Epithelial cell of prostate (primary cell): ENCODE measurements at regions not wholly inside any gene's neighbourhood (a gene's known extent, or its start where the extent isn't known, plus 50 kb on each side); places are given as distances from the start of the nearest gene placed in this dataset.

Source experiments
- DNase-seq: peaks from one replicate; pipeline ENCODE4 v3.0.0-alpha.2; 2011; ENCODE audit warnings: low read depth, low spot score
- H3K27ac ChIP-seq: fragments of 450-650 bp; 2 replicates; pipeline ENCODE4 v1.5.1; 2017; ENCODE audit warnings: mild to moderate bottlenecking

- no peak for DNase-seq
- H3K27ac ChIP-seq = no peak overlapping the region
Measured at GRCh38 chr2:76280686-76281085, 570.0 kb upstream of the GCFC2 start.

- no peak for DNase-seq
- no peak overlapping the region for H3K27ac ChIP-seq
Measured at GRCh38 chr2:76279142-76279541, 568.4 kb upstream of the GCFC2 start.

- no peak for DNase-seq
- no peak overlapping the region for H3K27ac ChIP-seq
Measured at GRCh38 chr2:76275788-76276187, 565.1 kb upstream of the GCFC2 start.

- H3K27ac ChIP-seq = no peak overlapping the region
- no peak for DNase-seq
Measured at GRCh38 chr2:76274676-76275075, 564.0 kb upstream of the GCFC2 start.

GRCh38 chr2:76274160-76274559 lies 563.4 kb upstream of the GCFC2 start:
- no peak for DNase-seq
- H3K27ac ChIP-seq = no peak overlapping the region

- H3K27ac ChIP-seq = no peak overlapping the region
- DNase-seq = no peak
Measured at GRCh38 chr2:76270096-76270710, 559.5 kb upstream of the GCFC2 start.

- H3K27ac ChIP-seq = no peak overlapping the region
- no peak for DNase-seq
Measured at GRCh38 chr2:76268902-76269620, 558.3 kb upstream of the GCFC2 start.

- H3K27ac ChIP-seq = no peak overlapping the region
Measured at GRCh38 chr2:76268484-76268883, 557.8 kb upstream of the GCFC2 start.

GRCh38 chr2:76257802-76258201 lies 547.1 kb upstream of the GCFC2 start:
- H3K27ac ChIP-seq = no peak overlapping the region
- no peak for DNase-seq

More at GRCh38 chr2:76268484-76268883, 557.8 kb upstream of the GCFC2 start:
- no peak for DNase-seq

- H3K27ac ChIP-seq = no peak overlapping the region
- peak; percentile 16 for DNase-seq
Measured at GRCh38 chr2:76256458-76257088, 545.9 kb upstream of the GCFC2 start.

GRCh38 chr2:76252704-76253103 lies 542.0 kb upstream of the GCFC2 start:
- H3K27ac ChIP-seq = no peak overlapping the region
- DNase-seq = no peak

GRCh38 chr2:76251342-76251741 lies 540.6 kb upstream of the GCFC2 start:
- no peak for DNase-seq
- H3K27ac ChIP-seq = no peak overlapping the region

- H3K27ac ChIP-seq = no peak overlapping the region
- no peak for DNase-seq
Measured at GRCh38 chr2:76247006-76247405, 536.3 kb upstream of the GCFC2 start.

- H3K27ac ChIP-seq = no peak overlapping the region
Measured at GRCh38 chr2:76211991-76212985, 501.6 kb upstream of the GCFC2 start.

GRCh38 chr2:76210551-76210950 lies 499.8 kb upstream of the GCFC2 start:
- no peak for DNase-seq
- no peak overlapping the region for H3K27ac ChIP-seq

More at GRCh38 chr2:76211991-76212985, 501.6 kb upstream of the GCFC2 start:
- DNase-seq = no peak

GRCh38 chr2:76204048-76204447 lies 493.3 kb upstream of the GCFC2 start:
- DNase-seq = no peak

GRCh38 chr2:76202866-76203265 lies 492.2 kb upstream of the GCFC2 start:
- no peak for DNase-seq
- H3K27ac ChIP-seq = no peak overlapping the region

More at GRCh38 chr2:76204048-76204447, 493.3 kb upstream of the GCFC2 start:
- no peak overlapping the region for H3K27ac ChIP-seq

GRCh38 chr2:76197842-76198448 lies 487.2 kb upstream of the GCFC2 start:
- DNase-seq = no peak
- no peak overlapping the region for H3K27ac ChIP-seq

- H3K27ac ChIP-seq = no peak overlapping the region
- DNase-seq = no peak
Measured at GRCh38 chr2:76197428-76197827, 486.7 kb upstream of the GCFC2 start.
